ENCODE measurements at regions not wholly inside any gene's neighbourhood (a gene's known extent, or its start where the extent isn't known, plus 50 kb on each side); places are given as distances from the start of the nearest gene placed in this dataset.

- TF ChIP-seq IRF3 (IDR thresholded peaks at IDR 0.05; ENCODE audit: low read depth, low read length) = no peak
- no peak for TF ChIP-seq TCF12 (IDR thresholded peaks at IDR 0.05)
- no peak for TF ChIP-seq EP300 (IDR thresholded peaks at IDR 0.05; ENCODE audit: borderline replicate concordance in 1 of 2, low read depth in 1 of 2, low read length in 1 of 2)
Measured at GRCh38 chr18:60020107-60020925, 120.5 kb downstream of the PMAIP1 start (continued).

- no peak overlapping the region for H3K9ac ChIP-seq
- H3F3A ChIP-seq (replicated peaks; ENCODE audit: insufficient read depth) = peaks cover 10% of the 10 kb centered on the region
- TF ChIP-seq RFX5 (IDR thresholded peaks at IDR 0.05; ENCODE audit: low read length) (no peak), EP300 (IDR thresholded peaks at IDR 0.05; ENCODE audit: borderline replicate concordance in 1 of 2, low read depth in 1 of 2, low read length in 1 of 2) (peak in 1 of 2 experiments; percentile 61; a peak in 1 of 4 replicates), TCF12 (IDR thresholded peaks at IDR 0.05) (peak; percentile 70), FOSL2 (IDR thresholded peaks at IDR 0.05; ENCODE audit: borderline replicate concordance, low read depth) (peak; percentile 61; the same call in 1 of the 2 replicates), SIN3A (IDR thresholded peaks at IDR 0.05; ENCODE audit: borderline replicate concordance, low read depth, low read length) (no peak), GATA2 (CRISPR knock-in tag; IDR thresholded peaks at IDR 0.05) (no peak), TEAD4 (IDR thresholded peaks at IDR 0.05; ENCODE audit: borderline replicate concordance, insufficient read depth) (peak; percentile 43; the same call in 1 of the 2 replicates), PBX3 (IDR thresholded peaks at IDR 0.05) (peak; percentile 59), FOXJ3 (CRISPR knock-in tag; IDR thresholded peaks at IDR 0.05) (no peak), NRF1 (IDR thresholded peaks at IDR 0.05; ENCODE audit: low read depth, low read length) (no peak), USF1 (IDR thresholded peaks at IDR 0.05; ENCODE audit: borderline replicate concordance, low read depth) (no peak), FOXM1 (IDR thresholded peaks at IDR 0.05; ENCODE audit: low read depth) (no peak), JUND (IDR thresholded peaks at IDR 0.05) (peak; percentile 49; the same call in 1 of the 2 replicates)
Measured at GRCh38 chr18:60019463-60019840, 119.7 kb downstream of the PMAIP1 start.

More at GRCh38 chr18:60019463-60019840, 119.7 kb downstream of the PMAIP1 start:
- Histone ChIP-seq H3K4me1 (ENCODE audit: control insufficient read depth in 1 of 2, insufficient read depth in 2 of 2, low read depth in 1 of 2, low read length in 1 of 2) (peaks cover 0 to 44% of the 10 kb centered on the region in 2 experiments; a peak in 3 of 4 replicates), H3K4me2 (peak overlapping the region; percentile 5; the same call in 1 of the 2 replicates), H4K20me1 (ENCODE audit: insufficient read depth) (no peaks in the 10 kb centered on the region), H2AFZ (ENCODE audit: low read depth) (no peak overlapping the region), H3K4me3 (ENCODE audit: low read depth in 2 of 2, low read length in 1 of 2) (no peak overlapping the region), H3K27me3 (ENCODE audit: insufficient read depth) (no peaks in the 10 kb centered on the region), H3K9me3 (no peaks in the 10 kb centered on the region), H3K36me3 (replicated peaks in 1 of 2; ENCODE audit: control insufficient read depth in 1 of 2, insufficient read depth in 2 of 2, low read length in 1 of 2) (no peaks in the 10 kb centered on the region), H3K27ac (ENCODE audit: low read depth in 2 of 2, low read length in 1 of 2) (peak overlapping the region in 1 of 2 experiments; percentile 34; a peak in 1 of 4 replicates), H3K9me2 (no peaks in the 10 kb centered on the region), H3K79me2 (ENCODE audit: insufficient read depth) (no peaks in the 10 kb centered on the region)
- ChIA-PET POLR2A (no interaction called here), CTCF (interaction anchor here (1.3 to 1.9 kb wide), 2 partner anchors 530 kb away, joined by 5 read pairs; no protein-coding TSS in a partner anchor)
- DNase-seq = no peak
- 12% methylated on average over 4 of the region's 4 CpGs for WGBS (ENCODE audit: low lambda C conversion rate)
